GM19025 (cell line): ENCODE measurements at regions not wholly inside any gene's neighbourhood (a gene's known extent, or its start where the extent isn't known, plus 50 kb on each side); places are given as distances from the start of the nearest gene placed in this dataset.

Experiments used
- ATAC-seq: cut with Tn5 transposase; IDR thresholded peaks from one replicate; pipeline ENCODE4 v1.9.1; 2021; ENCODE audit warnings: mild to moderate bottlenecking, low read depth, moderate library complexity; ENCODE audit not compliant: unreplicated experiment

DNA sequence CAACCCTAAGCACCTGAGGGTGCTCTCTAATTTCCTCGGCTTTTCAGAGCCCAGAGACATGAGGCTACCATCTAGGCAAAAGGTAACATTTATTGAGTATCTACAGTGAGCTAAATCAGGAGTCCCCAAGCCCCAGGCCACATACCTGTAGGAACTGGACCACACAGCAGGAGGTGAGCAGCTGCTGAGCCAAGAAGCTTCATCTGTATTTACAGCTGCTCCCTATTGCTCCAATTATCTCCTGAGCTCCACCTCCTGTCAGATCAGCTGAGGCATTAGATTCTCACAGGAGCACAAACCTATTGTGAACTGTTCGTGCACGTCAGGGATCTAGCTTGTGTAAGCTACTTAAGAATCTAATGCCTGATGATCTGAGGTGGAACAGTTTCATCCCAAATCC is 70.2 kb downstream of the RND3 start:
- no peak for ATAC-seq

DNA sequence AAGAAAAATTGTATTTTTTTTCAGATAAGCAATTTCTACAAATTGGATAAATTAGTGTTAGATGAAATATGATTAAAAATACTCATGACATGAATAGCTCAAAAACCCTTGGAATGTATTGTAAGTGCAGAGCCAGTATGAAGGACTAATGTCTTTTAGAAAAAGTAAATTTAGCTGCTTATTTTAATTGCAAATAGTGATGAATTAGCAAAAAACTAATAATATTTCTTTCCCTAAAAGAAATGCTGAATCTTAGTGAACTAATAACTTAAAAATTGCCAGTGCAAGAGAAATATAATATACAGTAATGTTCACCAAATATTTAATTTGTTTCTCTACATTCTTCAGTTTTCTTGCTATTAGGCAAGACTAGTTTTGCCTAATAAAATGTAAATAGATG is 72.4 kb downstream of the RND3 start:
- no peak for ATAC-seq

DNA sequence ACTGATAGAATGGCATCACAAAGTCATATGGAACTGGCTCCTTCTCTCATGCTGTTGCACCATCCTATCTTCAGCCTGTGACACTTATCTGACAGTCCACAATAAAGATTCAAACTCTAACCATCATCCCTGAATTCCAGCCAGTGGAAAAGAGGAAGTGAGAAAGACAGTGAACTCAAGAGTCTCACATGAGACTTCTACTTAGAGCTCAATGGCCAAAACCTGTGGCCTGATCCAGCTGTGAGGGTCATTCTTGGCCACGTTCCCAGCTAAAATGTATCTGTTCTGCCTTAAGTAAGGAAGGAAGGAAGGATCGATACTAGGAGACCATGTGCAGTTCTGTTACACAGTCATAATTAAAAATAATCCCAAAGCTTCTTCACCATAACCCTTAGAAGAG is 73.6 kb downstream of the RND3 start:
- no peak for ATAC-seq

- no peak for ATAC-seq
Measured at GRCh38 chr2:150413366-150413765, 74.1 kb downstream of the RND3 start.

DNA sequence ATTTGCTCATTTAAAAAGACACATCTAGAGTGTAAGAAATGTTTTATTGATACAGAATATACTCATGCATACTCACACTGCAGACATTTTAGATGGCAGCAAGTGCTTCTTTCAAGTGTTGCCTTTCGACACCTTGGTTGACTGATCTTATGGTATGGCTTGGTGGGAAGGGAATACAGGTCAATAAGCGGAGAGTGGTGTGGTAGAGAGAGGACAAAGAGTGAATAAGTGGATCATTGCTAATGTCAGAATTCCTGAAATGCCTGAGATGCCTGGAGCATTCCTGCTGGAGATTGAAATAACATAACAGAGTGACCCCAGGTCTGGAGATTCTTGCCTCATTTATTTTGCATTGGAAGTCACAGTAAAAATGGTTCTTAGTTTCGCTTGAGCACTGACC is 76.7 kb downstream of the RND3 start:
- ATAC-seq = no peak

DNA sequence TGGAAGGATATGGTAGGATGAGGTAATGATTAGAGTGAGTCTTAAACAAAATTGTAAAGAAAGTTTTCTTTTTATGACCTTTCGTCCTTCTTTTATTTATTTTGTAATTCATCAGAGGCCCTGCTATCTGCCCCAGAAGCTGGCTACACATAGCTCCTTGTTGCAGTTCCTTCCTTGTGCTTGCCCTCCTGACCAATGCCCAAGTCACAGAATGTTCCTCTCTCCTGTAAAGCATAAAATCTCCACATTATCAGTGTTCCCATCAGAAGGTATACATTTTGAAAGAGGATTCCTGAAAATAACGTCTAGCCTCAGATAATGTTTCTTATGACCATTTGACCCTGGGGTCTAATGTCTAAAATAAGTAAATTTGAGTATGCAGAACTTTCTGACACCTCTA is 78.3 kb downstream of the RND3 start:
- ATAC-seq = no peak

DNA sequence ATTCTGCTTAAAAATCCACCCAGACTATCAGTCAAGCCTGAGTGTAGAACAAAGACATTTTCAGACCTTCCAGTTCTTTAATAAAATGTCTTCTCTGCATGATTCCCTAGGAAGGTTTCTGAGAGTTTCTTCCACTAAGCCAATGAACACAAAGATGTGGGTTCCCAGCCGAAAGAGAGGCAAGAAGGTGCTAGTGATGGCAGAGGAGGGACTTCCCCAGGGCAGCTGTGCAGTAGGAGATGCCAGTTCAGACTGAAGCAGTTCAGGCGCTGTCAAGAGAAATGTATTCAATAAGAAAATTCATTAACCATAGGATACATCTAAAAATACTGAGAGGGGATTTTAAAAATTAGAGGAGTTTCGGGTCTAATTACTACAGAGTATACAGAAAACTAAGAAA is 83.3 kb downstream of the RND3 start:
- peak; percentile 63 for ATAC-seq

DNA sequence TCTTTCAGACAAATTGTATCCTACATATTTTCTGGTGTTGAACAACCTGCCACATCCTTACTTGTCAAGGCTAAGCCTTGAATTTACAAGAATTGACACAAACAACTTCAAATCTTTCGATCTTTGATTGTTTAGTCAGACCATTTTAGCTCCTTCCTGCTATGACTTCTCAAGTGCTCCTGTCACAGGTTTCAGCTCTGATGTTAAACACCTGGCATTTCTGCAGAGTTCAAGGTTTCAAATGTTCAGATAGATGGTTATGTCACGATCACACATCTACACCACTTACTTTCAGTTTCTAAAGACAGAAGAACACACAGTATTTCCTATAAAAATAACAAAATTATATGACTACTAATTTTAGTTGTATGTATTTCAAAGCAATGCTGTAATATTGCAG is 84.0 kb downstream of the RND3 start:
- ATAC-seq = peak; percentile 91

DNA sequence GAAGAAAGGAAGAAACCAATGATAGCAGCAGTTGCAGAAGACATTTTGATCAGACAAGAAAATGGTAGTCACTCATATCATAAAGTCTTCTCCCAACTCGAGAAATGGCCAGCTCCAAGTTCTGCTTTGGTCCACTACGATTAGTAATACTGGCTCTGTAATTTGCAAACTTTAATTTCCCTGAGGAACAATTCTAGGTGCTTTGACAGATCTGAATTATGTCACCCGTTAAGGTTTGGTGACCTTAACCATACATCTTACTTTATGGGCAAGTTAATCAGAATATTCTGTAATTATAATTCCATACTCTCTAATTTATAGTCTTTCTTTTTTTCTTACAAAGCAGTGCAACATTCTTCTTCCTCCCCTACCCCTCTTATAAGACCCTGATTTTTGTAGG is 84.5 kb downstream of the RND3 start:
- ATAC-seq = no peak

DNA sequence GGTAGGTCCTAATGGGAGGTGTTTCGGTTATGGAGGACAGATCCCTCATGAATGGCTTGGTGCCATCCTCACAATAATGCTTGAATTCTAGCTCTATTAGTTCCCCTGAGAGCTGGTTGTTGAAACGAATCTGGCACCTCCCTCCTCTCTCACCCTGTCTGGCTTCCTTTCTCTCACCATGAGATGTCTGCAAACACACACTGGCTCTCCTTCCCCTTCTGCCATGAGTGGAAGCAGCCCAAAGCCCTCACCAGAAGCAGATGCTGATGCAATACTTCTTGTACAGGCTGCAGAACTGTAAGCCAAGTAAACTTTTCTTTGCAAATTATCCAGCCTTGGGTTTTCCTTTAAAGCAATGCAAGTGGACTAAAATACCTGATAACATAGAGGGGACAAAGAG is 86.6 kb downstream of the RND3 start:
- no peak for ATAC-seq

DNA sequence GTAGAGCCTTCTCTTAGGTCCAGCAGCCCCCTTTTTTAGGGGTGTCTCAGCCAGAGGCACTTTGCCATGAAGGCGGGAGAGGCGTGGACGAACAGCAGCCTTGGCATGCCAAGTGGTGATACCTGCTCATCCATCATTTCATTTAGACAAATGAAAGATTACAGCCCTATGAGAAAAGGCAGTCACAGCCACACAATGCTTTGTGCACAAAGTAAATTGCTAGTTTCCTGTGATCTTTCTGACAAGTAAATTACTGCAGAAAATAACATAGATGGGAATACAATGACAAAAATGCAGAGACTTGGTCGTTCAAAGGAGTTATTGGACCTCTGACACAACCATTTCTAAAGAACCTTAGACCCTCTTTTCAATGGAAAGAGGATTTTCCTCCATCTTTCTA is 94.9 kb downstream of the RND3 start:
- no peak for ATAC-seq

GRCh38 chr2:150391779-150392178 is 95.7 kb downstream of the RND3 start:
- ATAC-seq = peak; percentile 85

DNA sequence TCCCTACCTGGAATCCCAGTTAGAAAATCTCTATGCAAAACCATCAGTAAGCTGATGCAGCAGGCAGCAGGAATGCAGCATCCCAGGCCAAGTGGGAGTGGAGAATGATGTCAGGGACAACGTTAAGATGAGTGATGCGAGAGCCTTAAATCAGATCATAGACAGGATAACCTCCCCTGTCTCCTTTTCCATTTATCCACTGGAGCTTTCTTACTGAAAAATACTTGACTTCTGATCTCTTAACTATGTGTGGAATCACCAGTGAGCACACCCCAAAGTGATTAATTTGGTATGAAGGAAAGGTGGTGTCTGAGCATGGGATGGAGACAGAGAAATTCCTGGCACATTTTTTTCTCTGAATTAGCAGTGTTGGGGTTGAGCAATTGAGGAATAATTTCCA is 98.0 kb downstream of the RND3 start:
- ATAC-seq = no peak

DNA sequence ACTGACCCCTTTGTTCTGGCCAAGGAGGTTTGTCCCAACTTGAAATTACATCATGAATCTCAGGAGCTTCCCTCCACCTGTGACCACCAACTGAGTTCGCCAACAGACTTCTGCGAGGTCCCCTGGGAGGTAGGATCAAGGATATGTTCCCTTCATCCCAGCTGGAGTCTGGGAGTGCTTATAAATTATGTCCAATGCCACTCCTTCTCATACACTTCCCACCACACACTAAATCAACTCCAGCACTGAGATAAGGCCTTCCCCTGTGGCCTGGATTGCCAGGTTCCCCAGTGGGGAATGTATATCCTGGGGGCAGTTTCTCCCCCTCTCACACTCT is 99.2 kb downstream of the RND3 start:
- ATAC-seq = no peak

DNA sequence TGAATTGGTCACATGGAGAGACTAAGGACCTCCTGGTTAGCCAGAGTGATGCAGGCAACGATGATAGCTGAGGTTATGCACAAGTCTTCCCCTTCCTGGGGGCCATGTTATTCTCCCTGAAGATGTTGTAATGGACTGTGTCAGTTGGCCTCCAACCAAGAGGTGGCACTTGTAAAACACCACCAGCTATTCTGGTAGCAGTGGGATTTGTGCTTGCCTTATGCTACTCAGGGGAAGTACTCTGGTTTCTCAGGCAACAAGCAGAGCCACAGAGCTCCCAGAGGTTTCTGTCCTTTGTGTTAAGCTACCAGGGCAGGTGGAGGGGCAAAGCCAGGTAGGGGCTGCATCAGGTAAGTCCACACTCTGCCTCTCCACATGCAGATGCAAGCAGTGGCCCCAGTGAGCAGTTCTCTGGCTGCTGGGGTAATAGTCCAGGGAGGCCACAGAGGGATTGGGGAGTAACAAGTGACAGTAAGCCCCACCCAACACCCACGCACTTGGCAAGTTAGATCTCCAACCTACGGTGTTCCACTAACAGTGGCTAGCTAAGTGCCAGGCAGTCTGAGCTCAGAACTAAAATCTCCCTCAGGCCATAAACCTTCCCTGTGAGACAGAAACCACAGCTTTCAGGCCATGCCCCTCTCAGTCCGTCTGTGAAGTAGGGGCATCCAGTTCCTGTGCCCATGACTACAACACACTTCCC is 99.7 kb downstream of the RND3 start:
- no peak for ATAC-seq

DNA sequence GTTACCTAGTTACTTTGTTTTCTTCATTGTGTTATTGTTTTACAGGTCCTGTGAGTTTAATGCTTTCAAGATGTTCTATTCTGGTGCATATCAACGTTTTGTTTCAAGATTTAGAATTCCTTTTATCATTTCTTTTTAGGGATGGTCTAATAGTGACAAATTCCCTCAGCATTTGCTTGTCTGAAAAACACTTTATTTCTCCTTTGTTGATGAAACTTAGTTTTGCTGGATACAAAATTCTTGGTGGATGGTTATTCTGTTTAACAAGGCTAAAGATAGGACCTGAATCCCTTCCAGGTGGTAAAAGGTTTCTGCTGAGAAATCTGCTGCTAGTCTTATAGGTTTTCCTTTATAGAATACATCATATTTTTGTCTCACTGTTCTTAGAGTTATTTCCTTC is 102.3 kb downstream of the RND3 start:
- ATAC-seq = no peak

DNA sequence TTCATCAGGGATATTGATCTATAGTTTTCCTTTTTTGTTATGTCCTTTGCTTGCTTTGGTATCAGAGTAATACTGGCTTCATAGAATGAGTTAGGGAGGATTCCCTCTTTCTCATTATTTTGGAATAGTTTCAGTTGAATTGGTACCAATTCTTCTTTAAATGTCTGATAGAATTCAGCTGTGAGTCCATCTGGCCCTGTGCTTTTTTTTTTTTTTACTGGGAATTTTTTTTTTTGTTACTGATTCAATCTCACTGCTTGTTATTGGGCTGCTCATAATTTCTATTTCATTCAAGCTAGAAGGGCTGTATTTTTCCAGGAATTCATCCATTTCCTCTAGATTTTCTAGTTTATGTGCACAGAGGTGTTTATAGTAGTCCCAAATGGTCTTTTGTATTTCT is 103.9 kb downstream of the RND3 start:
- no peak for ATAC-seq

DNA sequence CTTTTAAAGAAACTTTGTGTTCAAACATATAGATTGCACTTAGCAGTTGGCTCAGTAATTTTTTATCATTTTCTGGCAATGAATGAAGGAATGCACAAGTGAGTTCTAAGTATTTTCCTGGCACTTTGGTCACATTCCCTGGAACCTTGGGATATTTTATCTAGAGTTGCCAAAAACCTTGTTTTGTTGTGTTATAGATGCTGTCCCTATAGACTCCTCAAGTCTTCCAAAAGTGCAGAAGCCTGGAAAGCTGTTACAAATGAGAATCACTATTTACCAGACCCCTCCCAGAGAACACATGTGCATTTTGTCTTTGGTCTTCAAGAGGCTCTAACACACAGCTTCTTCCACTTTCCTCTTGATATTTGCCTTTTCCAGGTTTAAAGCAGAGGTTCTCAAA is 108.3 kb downstream of the RND3 start:
- ATAC-seq = no peak

DNA sequence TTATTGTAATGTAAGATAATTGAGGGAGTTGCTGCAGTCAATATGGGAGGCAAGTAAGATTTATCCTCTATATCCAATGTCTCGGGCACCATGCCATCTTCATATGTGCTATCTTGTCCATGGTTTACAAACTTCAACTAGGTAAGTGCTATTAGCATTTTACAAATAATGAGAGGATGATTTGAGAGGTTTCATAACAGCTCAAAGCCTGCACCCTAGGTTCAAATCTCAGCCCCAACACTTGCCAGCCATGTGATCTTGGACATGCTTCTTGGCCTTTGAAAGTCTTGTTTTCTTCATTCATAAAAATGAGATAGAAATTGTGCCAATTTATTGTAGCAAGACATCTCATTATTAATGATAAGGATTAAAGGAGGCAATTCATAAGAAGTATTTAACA is 108.8 kb downstream of the RND3 start:
- no peak for ATAC-seq

DNA sequence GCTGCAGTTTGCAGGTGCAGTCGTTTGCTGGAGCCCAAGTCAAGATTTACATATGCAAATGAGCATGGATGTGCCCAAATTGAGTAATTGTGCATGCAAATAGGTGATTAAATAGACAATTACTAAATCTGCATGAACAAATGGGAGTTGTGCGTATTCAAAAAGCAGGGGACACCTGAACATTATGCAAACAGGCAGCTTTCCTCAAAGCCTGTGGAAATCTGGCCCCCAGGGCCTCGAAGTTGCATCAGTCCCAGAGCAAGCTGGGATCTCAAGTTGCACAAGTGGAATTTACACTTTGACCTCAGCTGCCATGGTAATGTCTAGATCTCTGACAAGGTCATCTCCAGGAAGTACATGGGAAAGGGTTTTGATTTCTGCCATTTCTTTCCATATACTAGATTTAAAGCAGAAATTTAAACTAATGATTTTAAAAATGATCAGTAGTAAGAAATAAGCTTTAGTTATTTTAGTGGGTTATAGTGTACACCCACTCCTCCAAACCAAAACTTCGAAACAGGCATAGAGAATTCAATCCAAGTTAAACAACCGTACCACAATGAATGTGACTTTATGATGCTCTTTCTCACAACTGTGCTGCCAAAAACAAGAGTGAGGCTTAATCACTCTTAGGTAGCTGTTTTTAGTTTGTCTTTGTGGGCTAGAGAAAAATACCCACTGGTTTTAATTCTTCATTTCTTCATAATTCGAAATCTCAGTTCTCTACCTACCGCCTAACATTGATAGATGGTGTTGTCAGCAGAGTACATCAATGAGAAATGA is 110.7 kb downstream of the RND3 start:
- no peak for ATAC-seq

GRCh38 chr2:150375333-150375732 is 112.1 kb downstream of the RND3 start:
- no peak for ATAC-seq

DNA sequence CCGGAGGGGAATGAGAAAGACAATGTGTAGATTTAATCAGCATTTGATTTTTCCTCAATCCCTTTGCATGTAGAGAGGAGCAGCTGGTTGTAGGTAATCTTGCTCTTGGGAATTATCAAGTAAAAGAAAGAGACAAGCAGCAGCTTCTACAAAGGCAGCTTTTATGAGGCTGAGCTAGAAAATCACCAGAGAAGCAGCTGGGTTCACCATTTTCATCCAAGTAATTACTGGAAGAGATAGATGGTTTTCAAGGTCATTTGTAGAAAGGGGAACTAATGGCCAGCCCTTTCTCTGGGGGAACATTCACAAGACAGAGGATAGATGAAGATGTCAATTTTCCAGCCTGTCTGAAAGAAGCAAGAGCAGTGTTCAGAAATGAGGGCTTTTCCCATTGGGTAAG is 113.0 kb downstream of the RND3 start:
- ATAC-seq = no peak
